Chondrocyte (in vitro differentiated cells): ENCODE measurements at regions not wholly inside any gene's neighbourhood (a gene's known extent, or its start where the extent isn't known, plus 50 kb on each side); places are given as distances from the start of the nearest gene placed in this dataset.

ENCODE experiments used
- DNase-seq: peaks from one replicate; pipeline ENCODE4 v3.0.0; 2021; ENCODE audit warnings: mixed read lengths, low spot score
- H3K27ac Mint-ChIP-seq: one replicate; pipeline ENCODE4 v1.8.0; 2021; ENCODE audit warnings: mild to moderate bottlenecking, moderate library complexity, mixed read lengths; ENCODE audit not compliant: unreplicated experiment
- H3K27me3 Mint-ChIP-seq: 2 replicates; pipeline ENCODE4 v1.8.0; 2021; ENCODE audit warnings: low read depth, mixed read lengths
- H3K36me3 Mint-ChIP-seq: 2 replicates; pipeline ENCODE4 v1.8.0; 2021; ENCODE audit warnings: low read depth, mixed read lengths
- H3K4me1 Mint-ChIP-seq: 2 replicates; pipeline ENCODE4 v1.8.0; 2021; ENCODE audit warnings: low read depth, mild to moderate bottlenecking, mixed read lengths
- H3K4me3 Mint-ChIP-seq: one replicate; pipeline ENCODE4 v1.8.0; 2021; ENCODE audit warnings: mild to moderate bottlenecking, moderate library complexity, mixed read lengths; ENCODE audit not compliant: unreplicated experiment
- H3K9me3 Mint-ChIP-seq: 2 replicates; pipeline ENCODE4 v1.8.0; 2021; ENCODE audit warnings: low read depth, mixed read lengths
- TF ChIP-seq, protein P1 (sequence below): fragments of 200-600 bp; sonication (generic); IDR thresholded peaks from 2 replicates; pipeline ENCODE4 v1.5.0; 2021; ENCODE audit warnings: antibody characterized with exemption, mild to moderate bottlenecking, moderate library complexity

DNA sequence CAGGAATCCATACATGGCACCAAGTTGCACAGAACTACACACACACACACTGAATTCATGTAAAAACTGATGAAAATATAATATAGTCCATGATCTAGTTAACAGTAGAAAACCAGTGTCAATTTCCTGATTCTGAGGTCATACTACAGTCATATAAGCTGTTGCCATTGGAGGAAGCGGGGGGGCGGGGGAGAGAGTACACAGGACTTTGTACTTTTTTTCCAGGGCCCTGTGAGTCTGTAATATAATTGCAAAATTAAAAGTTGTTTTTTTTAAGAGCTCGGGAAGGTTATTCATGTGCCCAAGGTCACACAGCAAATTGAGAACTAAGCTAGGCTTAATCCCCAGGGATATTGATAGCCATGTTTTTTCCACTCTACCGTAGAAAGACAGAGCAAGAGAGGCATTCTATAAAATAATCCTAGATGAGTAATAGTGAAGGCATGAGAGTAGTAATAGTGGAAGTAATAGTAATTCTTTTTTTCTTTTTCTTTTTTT is 312.3 kb downstream of the MN1 start:
- DNase-seq: no peak
- Mint-ChIP-seq H3K4me3 (no peak overlapping the region), H3K36me3 (peaks cover 5% of the 10 kb centered on the region), H3K27ac (peak overlapping the region; percentile 94), H3K4me1 (peaks cover 34% of the 10 kb centered on the region), H3K27me3 (no peaks in the 10 kb centered on the region), H3K9me3 (peaks cover 14% of the 10 kb centered on the region)
- TF ChIP-seq, protein P1, sequence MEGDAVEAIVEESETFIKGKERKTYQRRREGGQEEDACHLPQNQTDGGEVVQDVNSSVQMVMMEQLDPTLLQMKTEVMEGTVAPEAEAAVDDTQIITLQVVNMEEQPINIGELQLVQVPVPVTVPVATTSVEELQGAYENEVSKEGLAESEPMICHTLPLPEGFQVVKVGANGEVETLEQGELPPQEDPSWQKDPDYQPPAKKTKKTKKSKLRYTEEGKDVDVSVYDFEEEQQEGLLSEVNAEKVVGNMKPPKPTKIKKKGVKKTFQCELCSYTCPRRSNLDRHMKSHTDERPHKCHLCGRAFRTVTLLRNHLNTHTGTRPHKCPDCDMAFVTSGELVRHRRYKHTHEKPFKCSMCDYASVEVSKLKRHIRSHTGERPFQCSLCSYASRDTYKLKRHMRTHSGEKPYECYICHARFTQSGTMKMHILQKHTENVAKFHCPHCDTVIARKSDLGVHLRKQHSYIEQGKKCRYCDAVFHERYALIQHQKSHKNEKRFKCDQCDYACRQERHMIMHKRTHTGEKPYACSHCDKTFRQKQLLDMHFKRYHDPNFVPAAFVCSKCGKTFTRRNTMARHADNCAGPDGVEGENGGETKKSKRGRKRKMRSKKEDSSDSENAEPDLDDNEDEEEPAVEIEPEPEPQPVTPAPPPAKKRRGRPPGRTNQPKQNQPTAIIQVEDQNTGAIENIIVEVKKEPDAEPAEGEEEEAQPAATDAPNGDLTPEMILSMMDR: no peak

DNA sequence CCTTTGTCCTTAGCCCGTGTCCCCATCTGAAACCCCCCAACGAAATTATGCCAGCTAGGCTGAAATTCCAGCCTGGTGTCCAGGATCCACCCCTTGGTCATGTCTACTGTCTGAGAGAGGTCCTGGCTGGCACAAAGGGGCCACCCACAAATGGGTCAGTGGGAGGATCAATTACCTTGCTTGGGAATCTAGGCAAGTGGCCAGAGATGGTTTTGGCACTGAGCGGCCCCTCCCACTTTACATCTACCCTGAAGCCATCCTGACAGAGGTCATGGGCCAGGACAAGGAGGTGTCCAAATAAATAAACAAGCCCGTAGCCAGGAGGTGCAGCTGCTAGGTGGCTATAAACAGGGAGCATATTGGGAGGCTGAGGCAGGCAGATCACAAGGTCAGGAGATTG is 311.5 kb downstream of the MN1 start:
- TF ChIP-seq, protein P1: no peak
- Mint-ChIP-seq H3K27me3 (no peaks in the 10 kb centered on the region), H3K4me1 (peaks cover 42% of the 10 kb centered on the region), H3K36me3 (peaks cover 5% of the 10 kb centered on the region), H3K27ac (no peak overlapping the region), H3K4me3 (no peak overlapping the region), H3K9me3 (peaks cover 14% of the 10 kb centered on the region)
- DNase-seq: peak; percentile 41

DNA sequence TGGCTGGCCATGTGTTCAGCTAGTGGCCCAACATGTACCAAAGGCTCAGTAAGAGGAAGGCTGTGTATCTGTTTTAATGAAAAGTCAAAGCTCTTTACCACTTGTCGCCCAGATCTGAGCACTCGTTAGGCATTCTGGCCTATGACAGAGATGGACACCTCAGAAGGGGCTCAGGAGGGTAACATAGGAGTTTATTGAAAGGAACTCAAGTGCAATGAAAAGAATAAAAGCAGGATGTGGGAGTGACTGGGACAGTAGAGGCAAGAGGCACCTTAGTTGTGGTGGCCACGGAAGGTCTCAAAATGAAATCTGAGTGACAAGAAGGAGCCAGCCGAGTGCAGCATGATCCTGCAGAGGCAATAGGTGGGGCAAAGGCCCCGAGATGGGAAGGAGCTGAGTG is 309.7 kb downstream of the MN1 start:
- no peaks in the 10 kb centered on the region for H3K27me3 Mint-ChIP-seq
- TF ChIP-seq, protein P1: no peak
- no peak overlapping the region for H3K4me3 Mint-ChIP-seq
- DNase-seq: no peak
- H3K27ac Mint-ChIP-seq: no peak overlapping the region
- peaks cover 14% of the 10 kb centered on the region for H3K9me3 Mint-ChIP-seq
- peaks cover 5% of the 10 kb centered on the region for H3K36me3 Mint-ChIP-seq
- H3K4me1 Mint-ChIP-seq: peaks cover 52% of the 10 kb centered on the region

DNA sequence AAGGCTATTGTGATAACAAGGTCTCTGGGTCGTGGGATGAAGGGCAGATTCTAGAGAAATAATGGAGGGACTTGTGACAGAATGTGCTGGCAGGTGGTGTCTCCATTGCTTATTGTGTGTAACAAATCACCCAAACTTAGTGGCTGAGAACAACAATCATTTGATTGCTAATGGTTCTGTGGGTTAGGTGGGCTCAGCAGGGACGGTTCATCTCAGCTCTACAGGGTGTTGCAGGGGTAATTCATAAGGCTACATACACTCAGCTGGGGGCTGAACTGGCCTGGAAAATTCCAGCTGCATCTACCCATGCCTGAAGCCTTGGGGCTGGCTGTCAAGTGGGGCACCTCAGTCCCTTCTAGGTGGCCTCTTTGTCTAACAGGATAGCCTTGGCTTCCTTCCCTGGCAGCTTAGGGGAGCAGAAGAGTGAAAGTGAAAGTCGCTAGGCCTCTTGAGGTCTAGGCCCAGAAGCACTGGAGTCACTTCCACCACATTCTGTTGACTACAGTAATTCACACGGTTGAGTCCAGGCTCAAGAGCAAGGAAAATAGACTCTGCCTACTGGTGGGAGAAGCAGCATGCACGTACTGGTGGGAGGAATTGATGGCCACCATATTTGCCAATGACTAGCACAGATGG is 308.9 kb downstream of the MN1 start:
- Mint-ChIP-seq H3K27ac (no peak overlapping the region), H3K36me3 (peaks cover 5% of the 10 kb centered on the region), H3K4me3 (no peak overlapping the region), H3K4me1 (peaks cover 45% of the 10 kb centered on the region), H3K9me3 (peaks cover 14% of the 10 kb centered on the region), H3K27me3 (no peaks in the 10 kb centered on the region)
- TF ChIP-seq, protein P1: no peak
- no peak for DNase-seq

DNA sequence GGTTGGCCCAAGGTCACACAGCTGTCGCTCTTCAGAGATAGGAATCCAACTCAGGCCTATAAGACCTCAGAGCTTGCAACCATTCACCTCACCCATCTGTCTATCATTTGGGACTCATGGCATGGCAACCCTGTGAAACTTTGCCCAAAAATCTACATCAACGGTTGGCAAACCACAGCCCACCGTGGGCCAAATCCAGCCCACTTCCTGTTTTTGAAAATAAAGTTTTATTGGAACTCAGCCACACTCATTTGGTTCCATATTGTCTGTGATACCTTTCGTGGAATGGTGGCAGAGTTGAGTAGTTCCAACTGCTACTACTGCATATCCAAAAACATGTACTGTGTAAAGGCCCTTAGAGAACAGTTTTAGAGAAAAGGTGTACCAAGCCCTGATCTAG is 307.8 kb downstream of the MN1 start:
- Mint-ChIP-seq H3K27me3 (no peaks in the 10 kb centered on the region), H3K9me3 (peaks cover 14% of the 10 kb centered on the region), H3K36me3 (peaks cover 5% of the 10 kb centered on the region), H3K27ac (no peak overlapping the region), H3K4me1 (peaks cover 45% of the 10 kb centered on the region), H3K4me3 (no peak overlapping the region)
- DNase-seq: no peak
- TF ChIP-seq, protein P1: no peak
